Fibroblast of lung (primary cell): ENCODE measurements at regions not wholly inside any gene's neighbourhood (a gene's known extent, or its start where the extent isn't known, plus 50 kb on each side); places are given as distances from the start of the nearest gene placed in this dataset.

Source experiments
- EZH2 ChIP-seq: IDR thresholded peaks from 2 replicates; pipeline ENCODE4 v1.5.1; 2012; ENCODE audit warnings: low read length, control low read depth, mild to moderate bottlenecking; ENCODE audit errors: missing control alignments
- TF ChIP-seq, protein P1 (sequence below), 2 donors: IDR thresholded peaks in 1 of 2; conservative IDR thresholded peaks in 1 of 2; 1 replicate in 1 of 2; 2 replicates in 1 of 2; pipeline ENCODE4 v1.5.1; 2011 to 2012; ENCODE audit warnings: low read length in 2 of 2, control low read depth in 1 of 2, inconsistent platforms in 1 of 2, low read depth in 1 of 2, mild to moderate bottlenecking in 1 of 2

- TF ChIP-seq, protein P1, sequence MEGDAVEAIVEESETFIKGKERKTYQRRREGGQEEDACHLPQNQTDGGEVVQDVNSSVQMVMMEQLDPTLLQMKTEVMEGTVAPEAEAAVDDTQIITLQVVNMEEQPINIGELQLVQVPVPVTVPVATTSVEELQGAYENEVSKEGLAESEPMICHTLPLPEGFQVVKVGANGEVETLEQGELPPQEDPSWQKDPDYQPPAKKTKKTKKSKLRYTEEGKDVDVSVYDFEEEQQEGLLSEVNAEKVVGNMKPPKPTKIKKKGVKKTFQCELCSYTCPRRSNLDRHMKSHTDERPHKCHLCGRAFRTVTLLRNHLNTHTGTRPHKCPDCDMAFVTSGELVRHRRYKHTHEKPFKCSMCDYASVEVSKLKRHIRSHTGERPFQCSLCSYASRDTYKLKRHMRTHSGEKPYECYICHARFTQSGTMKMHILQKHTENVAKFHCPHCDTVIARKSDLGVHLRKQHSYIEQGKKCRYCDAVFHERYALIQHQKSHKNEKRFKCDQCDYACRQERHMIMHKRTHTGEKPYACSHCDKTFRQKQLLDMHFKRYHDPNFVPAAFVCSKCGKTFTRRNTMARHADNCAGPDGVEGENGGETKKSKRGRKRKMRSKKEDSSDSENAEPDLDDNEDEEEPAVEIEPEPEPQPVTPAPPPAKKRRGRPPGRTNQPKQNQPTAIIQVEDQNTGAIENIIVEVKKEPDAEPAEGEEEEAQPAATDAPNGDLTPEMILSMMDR (conservative IDR thresholded peaks at IDR 0.05 in 1 of 2, IDR thresholded peaks at IDR 0.05 in 1 of 2; ENCODE audit: low read depth in 1 of 2, low read length in 2 of 2), result no peak
- TF ChIP-seq EZH2, result no peak
These were observed 67.6 kb downstream of the SOWAHC start for GRCh38 chr2:109681633-109682380.
